Endometrial microvascular endothelial cells (primary cell): ENCODE measurements at regions not wholly inside any gene's neighbourhood (a gene's known extent, or its start where the extent isn't known, plus 50 kb on each side); places are given as distances from the start of the nearest gene placed in this dataset.

Experiments
- in situ Hi-C: cut with HindIII; loops from 2 replicates; pipeline ENCODE4 v1.10.0; 2017; ENCODE audit warnings: low sequenced_read_pairs, low pct_unique_long_range_greater_than_20kb; ENCODE audit errors: inconsistent ontology term

- in situ Hi-C loops: no loop called here
These were observed 119.5 kb upstream of the ARHGAP5 start for GRCh38 chr14:31957565-31957964.

GRCh38 chr14:31960039-31960438 is 117.1 kb upstream of the ARHGAP5 start:
- in situ Hi-C loops: no loop called here

GRCh38 chr14:31961896-31962295 is 115.2 kb upstream of the ARHGAP5 start:
- in situ Hi-C loops: no loop called here

- in situ Hi-C loops: no loop called here
These were observed 114.2 kb upstream of the ARHGAP5 start for GRCh38 chr14:31962920-31963319.

- in situ Hi-C loops: no loop called here
These were observed 113.5 kb upstream of the ARHGAP5 start for GRCh38 chr14:31963587-31963986.

- in situ Hi-C loops: no loop called here
These were observed 112.6 kb upstream of the ARHGAP5 start for GRCh38 chr14:31964490-31964889.

GRCh38 chr14:31965071-31965734 is 111.9 kb upstream of the ARHGAP5 start:
- in situ Hi-C loops: no loop called here

GRCh38 chr14:31965735-31966598 is 111.1 kb upstream of the ARHGAP5 start:
- in situ Hi-C loops: no loop called here

GRCh38 chr14:31966896-31967668 is 110.0 kb upstream of the ARHGAP5 start:
- in situ Hi-C loops: no loop called here

- in situ Hi-C loops: no loop called here
These were observed 109.5 kb upstream of the ARHGAP5 start for GRCh38 chr14:31967669-31967975.

GRCh38 chr14:31968107-31968810 is 108.8 kb upstream of the ARHGAP5 start:
- in situ Hi-C loops: no loop called here

- in situ Hi-C loops: no loop called here
These were observed 108.0 kb upstream of the ARHGAP5 start for GRCh38 chr14:31968956-31969698.

GRCh38 chr14:31969699-31970240 is 107.3 kb upstream of the ARHGAP5 start:
- in situ Hi-C loops: no loop called here

- in situ Hi-C loops: no loop called here
These were observed 106.4 kb upstream of the ARHGAP5 start for GRCh38 chr14:31970744-31971143.

- in situ Hi-C loops: no loop called here
These were observed 105.5 kb upstream of the ARHGAP5 start for GRCh38 chr14:31971612-31972011.

- in situ Hi-C loops: no loop called here
These were observed 100.0 kb upstream of the ARHGAP5 start for GRCh38 chr14:31977001-31977556.

- in situ Hi-C loops: no loop called here
These were observed 98.7 kb upstream of the ARHGAP5 start for GRCh38 chr14:31978423-31978822.

- in situ Hi-C loops: no loop called here
These were observed 94.5 kb upstream of the ARHGAP5 start for GRCh38 chr14:31982642-31983041.
